Right hindlimb (tissue), 1 donor: ENCODE measurements at regions not wholly inside any gene's neighbourhood (a gene's known extent, or its start where the extent isn't known, plus 50 kb on each side); places are given as distances from the start of the nearest gene placed in this dataset.
"Not testable (repeated sequence)": the region's sequence is repeated elsewhere in the genome, so short reads cannot be mapped to it uniquely, and the experiment has no call there.

ENCODE experiments used
- DNase-seq: peaks from one replicate; pipeline ENCODE4 v3.0.0-alpha.2; 2018

DNA sequence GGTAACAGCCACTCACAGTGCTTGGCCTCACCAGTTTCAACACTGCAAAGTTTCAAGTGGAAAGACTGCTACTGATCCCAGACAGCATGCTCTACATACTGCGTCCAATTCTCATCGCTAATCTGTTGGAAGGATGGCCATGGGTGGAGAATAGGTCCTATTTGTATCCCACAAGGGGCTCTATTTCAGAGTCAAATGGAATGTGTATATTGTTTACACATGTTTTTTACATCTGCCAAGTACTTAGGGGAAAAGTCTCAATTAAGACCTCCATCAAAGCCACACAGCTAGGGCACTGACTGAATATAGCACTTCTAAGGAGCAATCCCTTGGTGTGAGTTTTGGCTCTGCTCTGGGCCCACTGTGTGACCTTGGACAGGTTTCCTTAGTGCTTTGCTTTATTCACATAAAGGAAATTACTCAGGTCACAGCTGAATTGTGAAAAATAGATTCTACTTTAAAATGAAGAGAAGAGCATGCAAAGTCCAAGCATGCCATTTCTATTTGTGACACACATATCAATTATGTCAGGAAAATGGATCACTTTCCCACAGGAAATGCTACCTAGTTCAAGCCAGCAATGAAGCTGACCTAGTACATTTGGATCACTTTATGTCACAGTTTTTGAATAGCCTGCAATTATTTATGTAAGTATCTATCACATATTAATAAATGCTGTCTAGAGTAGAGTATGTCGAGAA lies 112.9 kb upstream of the STK17B start:
- peak; percentile 68 for DNase-seq

DNA sequence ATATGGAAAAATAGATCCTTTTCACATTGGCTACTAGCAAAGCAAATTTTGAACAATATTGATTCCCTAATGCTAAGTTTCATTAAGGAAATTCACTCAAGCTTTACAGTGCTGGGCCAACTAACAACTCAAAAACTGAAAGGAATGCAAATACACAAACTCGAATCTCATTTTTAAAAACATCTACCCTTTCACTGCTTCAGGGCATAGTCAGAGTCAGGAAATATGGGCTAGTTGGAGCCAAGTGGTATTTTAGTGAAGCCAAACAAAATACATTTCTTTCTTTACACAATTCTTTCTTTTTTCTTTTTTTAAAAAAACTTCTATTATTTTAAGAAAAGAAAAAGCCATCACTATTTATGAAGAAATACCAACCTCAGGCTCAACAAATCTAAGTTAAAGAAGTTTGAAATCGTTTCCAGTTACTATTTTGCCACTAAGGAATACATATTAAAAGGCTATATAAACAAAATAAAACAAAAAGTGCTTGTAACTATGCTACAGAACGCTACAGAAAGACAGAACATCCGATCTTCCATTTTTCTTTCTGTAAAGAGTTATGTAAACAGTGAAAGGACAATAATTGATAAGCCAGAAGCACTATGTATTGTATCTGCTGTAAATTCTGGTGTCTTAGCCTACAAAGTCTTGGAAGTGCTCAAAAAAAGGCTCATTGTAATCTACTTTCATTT lies 113.6 kb upstream of the STK17B start:
- DNase-seq, result no peak

- no peak for DNase-seq
These were observed 115.4 kb upstream of the STK17B start for GRCh38 chr2:196286821-196287220.

DNA sequence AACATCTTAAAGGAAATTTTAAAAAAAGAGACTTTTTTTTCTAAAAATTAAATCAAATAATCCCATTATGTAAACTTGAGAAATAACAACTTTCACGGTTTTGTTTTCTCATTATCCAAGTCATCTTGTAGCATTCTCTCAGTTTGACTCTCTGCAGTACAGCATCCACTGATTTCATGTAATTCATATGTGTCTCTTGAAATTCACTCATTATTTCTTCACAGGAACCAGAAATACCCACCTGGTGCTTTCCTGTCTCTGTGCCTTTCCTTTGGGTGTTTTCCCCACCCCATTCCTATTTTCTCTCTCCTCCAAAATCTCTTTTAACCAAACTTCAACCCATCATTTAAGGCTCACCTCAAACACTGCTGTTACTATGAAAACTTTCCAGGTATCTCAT lies 116.1 kb upstream of the STK17B start:
- no peak for DNase-seq

- no peak for DNase-seq
These were observed 116.7 kb upstream of the STK17B start for GRCh38 chr2:196288006-196288538.

GRCh38 chr2:196289000-196289399 lies 117.6 kb upstream of the STK17B start:
- no peak for DNase-seq

GRCh38 chr2:196290136-196290535 lies 118.8 kb upstream of the STK17B start:
- no peak for DNase-seq

- DNase-seq, result no peak
These were observed 119.2 kb upstream of the STK17B start for GRCh38 chr2:196290569-196290968.

- no peak for DNase-seq
These were observed 120.0 kb upstream of the STK17B start for GRCh38 chr2:196291426-196291825.

GRCh38 chr2:196291873-196292800 lies 120.8 kb upstream of the STK17B start:
- peak; percentile 39 for DNase-seq

DNA sequence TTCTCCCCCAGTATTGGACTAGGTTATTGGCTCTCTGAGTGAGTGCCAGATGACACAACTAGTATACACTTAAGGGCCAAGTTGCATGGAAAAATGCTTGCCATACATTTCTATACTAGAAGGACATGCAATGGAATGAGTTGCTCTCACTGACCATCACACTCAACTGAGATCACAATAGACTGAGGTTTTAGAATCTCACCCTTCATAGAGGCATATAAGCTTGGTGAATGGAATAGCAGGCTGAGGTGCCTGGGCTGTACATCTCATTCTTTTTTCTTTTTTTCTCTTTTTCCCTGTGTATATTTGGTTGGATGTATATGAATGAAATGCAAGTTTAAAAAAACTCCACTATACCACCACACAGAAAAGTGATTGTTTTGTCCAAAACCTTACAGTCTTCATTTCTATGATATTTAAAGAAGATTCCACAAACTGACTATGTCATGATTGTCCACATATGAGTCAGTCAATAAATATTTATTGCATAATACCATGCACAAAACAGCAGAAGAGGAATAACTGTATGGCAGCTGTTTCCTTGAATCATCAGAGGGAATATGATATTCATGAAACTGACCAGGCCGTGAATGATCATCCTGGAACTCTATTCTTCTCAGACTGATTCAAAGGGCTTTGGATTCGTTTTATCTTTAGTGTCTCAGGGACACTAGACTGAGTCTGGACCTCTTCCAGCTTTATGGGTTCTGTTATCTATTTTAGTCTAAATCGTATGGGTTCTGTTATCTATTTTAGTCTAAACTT lies 122.6 kb upstream of the STK17B start:
- DNase-seq, result no peak

- no peak for DNase-seq
These were observed 123.1 kb upstream of the STK17B start for GRCh38 chr2:196294516-196294909.

- DNase-seq, result no peak
These were observed 123.6 kb upstream of the STK17B start for GRCh38 chr2:196295005-196295404.

GRCh38 chr2:196298106-196298723 lies 126.8 kb upstream of the STK17B start:
- DNase-seq, result not testable (repeated sequence)

- DNase-seq, result no peak
These were observed 136.5 kb upstream of the STK17B start for GRCh38 chr2:196307775-196308305.

- DNase-seq, result no peak
These were observed 138.3 kb upstream of the STK17B start for GRCh38 chr2:196309691-196310090.

- DNase-seq, result no peak
These were observed 142.8 kb upstream of the STK17B start for GRCh38 chr2:196314157-196314556.

DNA sequence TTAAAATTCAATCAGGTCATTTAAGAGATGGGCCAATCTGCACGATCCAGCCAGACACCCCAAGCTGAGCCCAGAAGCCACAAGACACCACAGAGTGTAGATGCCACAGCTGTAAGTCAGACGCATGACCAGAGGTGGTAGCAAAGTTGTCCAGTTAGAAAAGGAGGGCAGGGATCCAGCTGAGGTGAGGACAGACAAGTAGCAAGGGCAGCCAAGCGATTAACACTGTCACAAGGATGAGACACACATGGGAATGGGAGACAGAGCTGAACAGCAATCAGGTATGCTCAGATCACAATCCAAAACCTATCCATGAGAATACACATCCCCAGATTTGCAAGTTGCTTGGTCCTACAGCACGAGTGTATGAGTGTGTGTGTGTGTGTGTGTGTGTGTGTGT lies 143.4 kb upstream of the STK17B start:
- no peak for DNase-seq

GRCh38 chr2:196315388-196316049 lies 144.1 kb upstream of the STK17B start:
- DNase-seq, result no peak

DNA sequence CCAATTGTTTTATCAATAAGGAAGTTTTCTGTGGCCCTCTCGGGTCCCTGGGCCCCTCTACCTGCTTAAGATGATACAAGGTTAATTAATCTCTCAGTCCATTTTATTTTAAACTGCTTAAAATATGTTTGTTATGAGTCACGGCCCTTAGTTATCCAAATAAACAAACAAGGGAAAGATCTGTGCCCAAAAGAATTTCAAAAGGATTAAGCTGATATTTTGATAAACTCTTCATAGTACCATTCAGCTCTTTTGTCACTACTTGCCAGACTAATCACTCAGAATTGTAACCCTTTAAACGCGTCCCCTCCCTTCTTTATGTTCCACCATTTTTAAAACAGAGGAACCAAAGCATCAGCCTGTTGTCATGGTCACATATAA lies 144.7 kb upstream of the STK17B start:
- no peak for DNase-seq
